GM20431 (cell line): ENCODE measurements at regions not wholly inside any gene's neighbourhood (a gene's known extent, or its start where the extent isn't known, plus 50 kb on each side); places are given as distances from the start of the nearest gene placed in this dataset.
"Not testable (repeated sequence)": the region's sequence is repeated elsewhere in the genome, so short reads cannot be mapped to it uniquely, and the experiment has no call there.

Experiments
- in situ Hi-C: fragments of 300-500 bp; cut with MseI, MboI; formaldehyde crosslinking; loops from one replicate; pipeline ENCODE4 v1.15.0; 2020; ENCODE audit warnings: low sequenced_read_pairs; ENCODE audit not compliant: unreplicated experiment

DNA sequence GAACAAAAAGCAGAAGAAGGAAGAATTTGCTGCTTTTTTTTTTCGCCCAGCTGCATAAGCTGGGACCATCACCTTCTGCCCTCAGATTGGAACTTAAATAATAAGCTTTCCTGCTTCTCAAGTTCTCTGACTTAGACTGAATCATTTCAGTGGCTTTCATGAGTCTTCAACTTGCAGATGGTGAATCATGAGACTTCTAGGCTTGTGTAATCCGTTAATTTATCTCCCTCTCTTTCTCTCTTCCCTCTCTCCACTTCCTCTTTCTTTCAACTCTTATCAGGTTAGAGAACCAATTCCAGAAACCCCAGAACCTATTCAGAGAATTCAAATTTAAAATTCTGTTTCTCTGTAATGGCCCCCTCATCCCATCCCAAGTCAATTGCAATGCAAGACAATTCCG is 1153.7 kb downstream of the PCDH9 start:
- in situ Hi-C loops: no loop called here

GRCh38 chr13:66074018-66074615 is 1156.0 kb downstream of the PCDH9 start:
- in situ Hi-C loops: no loop called here

DNA sequence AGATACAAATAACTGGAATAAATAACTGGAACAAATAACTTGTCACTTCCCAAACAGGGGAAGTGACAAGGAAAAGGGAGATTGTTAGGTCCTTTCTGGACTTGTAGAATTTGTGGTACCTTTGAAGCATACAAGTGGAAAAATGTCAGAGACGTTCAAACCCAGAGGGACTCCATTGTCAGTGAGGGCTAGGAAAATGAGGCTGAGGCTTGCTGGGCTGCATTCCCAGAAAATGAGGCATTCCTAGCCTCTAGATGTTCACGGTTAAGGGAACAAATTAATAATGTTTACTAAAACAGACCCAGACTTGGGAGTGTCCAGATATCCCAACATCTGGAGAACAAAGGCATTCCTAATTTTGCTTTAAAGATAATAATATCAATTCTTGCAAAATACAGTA is 1158.0 kb downstream of the PCDH9 start:
- in situ Hi-C loops: not testable (repeated sequence)

DNA sequence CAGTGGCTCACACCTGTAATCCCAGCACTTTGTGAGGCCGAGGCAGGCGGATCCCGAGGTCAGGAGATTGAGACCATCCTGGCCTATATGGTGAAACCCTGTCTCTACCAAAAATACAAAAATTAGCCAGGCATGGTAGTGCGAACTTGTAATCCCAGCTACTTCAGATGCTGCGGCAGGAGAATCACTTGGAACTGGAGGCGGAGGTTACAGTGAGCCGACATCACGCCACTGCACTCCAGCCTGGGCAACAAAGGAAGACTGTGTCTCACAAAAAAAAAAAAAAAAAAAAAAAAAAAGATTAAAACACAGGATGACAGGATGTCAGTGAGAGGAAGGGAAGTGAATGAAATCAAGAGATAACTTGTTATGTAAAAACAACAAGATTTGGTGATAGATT is 1158.5 kb downstream of the PCDH9 start:
- in situ Hi-C loops: no loop called here

GRCh38 chr13:66071029-66071428 is 1159.1 kb downstream of the PCDH9 start:
- in situ Hi-C loops: no loop called here

- in situ Hi-C loops: no loop called here
Observed at GRCh38 chr13:66069570-66069969, 1160.6 kb downstream of the PCDH9 start.

DNA sequence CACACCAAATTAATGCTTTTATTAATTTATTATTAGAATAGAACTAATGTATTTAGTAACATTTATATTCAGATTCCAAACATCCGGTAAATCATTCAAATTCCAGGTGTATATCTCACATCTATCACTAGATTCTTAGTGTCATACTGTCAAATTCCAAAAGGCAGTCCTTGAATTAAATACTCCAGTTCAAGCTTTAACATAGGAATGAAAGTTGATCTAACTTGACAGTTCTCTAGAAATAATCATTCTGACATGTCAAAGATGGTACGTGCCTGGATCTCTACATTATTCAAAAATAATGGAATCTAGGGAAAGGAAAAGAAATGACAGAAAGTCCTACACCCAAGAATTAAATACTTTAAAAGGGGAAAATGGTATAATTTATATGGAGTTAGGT is 1161.5 kb downstream of the PCDH9 start:
- in situ Hi-C loops: no loop called here

DNA sequence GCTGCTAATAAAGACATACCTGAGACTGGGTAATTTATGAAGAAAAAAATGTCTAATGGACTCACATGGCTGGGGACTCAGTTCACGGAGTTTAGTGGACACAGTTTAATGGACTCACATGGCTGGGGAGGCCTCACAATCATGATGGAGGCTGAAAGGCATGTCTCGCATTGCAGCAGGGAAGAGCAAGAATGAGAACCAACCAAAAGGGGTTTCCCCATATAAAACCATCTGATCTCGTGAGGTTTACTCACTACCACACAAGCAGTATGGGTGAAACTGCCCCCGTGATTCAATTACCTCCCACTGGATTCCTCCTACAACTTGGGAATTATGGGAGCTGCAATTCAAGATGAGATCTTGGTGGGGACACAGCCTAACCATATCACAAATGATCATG is 1181.2 kb downstream of the PCDH9 start:
- in situ Hi-C loops: no loop called here

DNA sequence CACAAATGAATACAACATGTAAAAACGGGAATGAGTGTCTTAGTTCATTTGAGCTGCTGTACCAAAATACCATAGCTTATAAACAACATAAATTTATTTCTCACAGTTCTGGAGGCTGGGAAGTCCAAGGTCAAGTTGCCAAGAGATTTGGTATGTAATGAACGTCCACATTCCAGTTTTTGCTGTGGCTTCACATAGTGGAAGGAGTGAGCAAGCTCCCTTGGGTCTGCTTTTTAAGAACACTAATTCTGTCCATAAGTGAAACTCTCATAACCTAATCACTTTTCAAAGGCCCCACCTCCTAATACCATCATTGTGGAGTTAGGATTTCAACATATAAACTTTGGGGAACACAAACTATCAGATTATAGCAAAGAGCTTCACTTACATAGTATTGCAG is 1189.6 kb downstream of the PCDH9 start:
- in situ Hi-C loops: no loop called here

- in situ Hi-C loops: no loop called here
Observed at GRCh38 chr13:66037096-66037495, 1193.0 kb downstream of the PCDH9 start.

GRCh38 chr13:66036636-66037035 is 1193.5 kb downstream of the PCDH9 start:
- in situ Hi-C loops: no loop called here

DNA sequence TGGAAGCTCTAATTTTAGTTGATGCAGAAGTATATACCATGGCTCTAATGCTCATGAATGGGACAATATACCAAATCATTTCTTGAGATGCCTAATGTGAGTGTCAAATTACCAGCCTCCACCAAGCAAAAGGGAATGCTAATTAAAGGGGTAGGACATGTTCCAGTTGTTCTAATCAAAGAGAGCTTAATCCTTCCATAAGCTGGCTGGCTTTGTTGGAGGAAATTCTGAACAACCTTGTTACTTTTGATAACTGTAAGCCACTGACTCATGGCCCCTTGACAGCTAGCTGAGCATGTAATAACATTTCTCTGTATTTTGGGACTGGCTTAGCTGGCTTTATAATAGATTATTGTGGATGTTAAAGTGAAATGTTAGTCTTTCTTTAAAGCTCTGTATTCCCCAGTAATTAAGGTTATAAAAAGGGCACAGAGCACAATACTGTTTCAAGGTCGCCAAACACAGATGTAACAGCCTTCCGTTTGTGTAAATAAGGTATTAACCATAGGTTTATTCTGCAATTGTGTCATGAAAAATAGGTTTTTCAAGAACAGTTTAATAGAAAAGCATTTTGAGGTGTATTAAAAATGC is 1194.0 kb downstream of the PCDH9 start:
- in situ Hi-C loops: no loop called here

GRCh38 chr13:66033924-66034323 is 1196.2 kb downstream of the PCDH9 start:
- in situ Hi-C loops: no loop called here

GRCh38 chr13:66021846-66022245 is 1208.3 kb downstream of the PCDH9 start:
- in situ Hi-C loops: no loop called here

- in situ Hi-C loops: no loop called here
Observed at GRCh38 chr13:66014771-66015170, 1215.4 kb downstream of the PCDH9 start.

- in situ Hi-C loops: no loop called here
Observed at GRCh38 chr13:66009241-66009640, 1220.9 kb downstream of the PCDH9 start.

- in situ Hi-C loops: no loop called here
Observed at GRCh38 chr13:66003558-66003957, 1226.6 kb downstream of the PCDH9 start.

DNA sequence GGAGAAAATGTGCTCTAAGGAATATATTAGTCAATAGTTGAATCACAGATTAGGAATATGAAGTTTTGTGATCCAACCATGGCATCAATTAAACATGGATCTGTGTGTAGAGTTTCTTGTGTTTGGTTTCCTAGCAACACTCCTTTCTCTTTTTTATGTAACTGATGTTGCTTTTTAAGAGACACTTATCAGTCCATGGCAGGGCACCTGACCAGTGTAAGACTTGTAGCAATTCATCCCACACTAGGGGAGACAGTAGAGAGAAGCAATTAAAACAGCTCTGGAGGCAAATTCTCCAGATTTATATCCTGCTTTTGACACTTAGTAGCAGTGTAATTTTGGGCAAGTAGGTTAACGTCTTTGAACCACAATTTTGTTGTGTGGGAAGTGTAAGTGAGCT is 1229.0 kb downstream of the PCDH9 start:
- in situ Hi-C loops: no loop called here

GRCh38 chr13:65999411-65999810 is 1230.7 kb downstream of the PCDH9 start:
- in situ Hi-C loops: no loop called here

DNA sequence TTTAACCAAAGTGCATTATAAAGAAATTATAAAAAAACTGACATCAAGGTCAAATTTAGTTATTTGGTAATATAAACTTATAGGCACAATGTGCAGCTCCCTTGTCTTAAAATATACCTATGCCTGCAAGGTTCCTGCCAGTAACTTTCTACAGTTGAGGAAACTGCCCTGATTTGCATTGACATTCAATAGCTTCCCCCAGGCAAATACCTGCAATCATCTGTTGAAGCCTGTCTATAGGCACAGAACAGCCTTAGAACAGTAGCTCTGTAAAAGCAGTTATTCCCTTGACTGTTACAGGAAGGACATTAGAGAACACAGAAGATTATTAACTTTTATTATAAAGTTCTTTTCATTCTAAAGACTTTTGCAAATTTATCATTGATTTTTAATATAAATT is 1239.5 kb downstream of the PCDH9 start:
- in situ Hi-C loops: no loop called here

GRCh38 chr13:65985612-65986011 is 1244.5 kb downstream of the PCDH9 start:
- in situ Hi-C loops: no loop called here

DNA sequence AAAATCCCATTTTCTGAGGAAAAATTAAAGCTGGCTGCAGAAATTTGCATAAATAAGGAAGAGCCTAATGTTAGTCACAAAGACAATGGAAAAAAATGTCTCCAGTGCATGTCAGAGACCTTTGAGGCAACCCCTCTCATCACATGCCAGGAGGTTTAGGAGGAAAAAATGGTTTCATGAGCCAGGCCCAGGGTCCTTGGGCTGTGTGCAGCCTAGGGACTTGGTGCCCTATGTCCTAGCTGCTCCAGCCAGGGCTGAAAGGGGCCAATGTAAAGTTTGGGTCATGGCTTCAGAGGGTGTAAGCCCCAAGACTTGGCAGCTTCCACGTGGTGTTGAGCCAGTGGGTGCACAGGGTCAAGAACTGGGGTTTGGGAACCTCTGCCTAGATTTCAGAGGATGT is 1252.6 kb downstream of the PCDH9 start:
- in situ Hi-C loops: no loop called here
